H1 (cell line): ENCODE measurements at regions not wholly inside any gene's neighbourhood (a gene's known extent, or its start where the extent isn't known, plus 50 kb on each side); places are given as distances from the start of the nearest gene placed in this dataset.
"Not testable (repeated sequence)": the region's sequence is repeated elsewhere in the genome, so short reads cannot be mapped to it uniquely, and the experiment has no call there.

Experiments
- CTCF ChIA-PET: fragments of 300-600 bp; sonication (Branson Sonifier 250); formaldehyde crosslinking; loops from one replicate; lab custom pipeline; 2021; ENCODE audit not compliant: partially characterized antibody; lab: Charles Lee
- POLR2A ChIA-PET: fragments of 300-600 bp; sonication (Branson Sonifier 250); formaldehyde crosslinking; loops from one replicate; lab custom pipeline; 2021; ENCODE audit warnings: inconsistent platforms; ENCODE audit not compliant: partially characterized antibody; lab: Charles Lee
- DNase-seq, 2 experiments: peaks; one replicate each; pipeline versions ENCODE4 v3.0.0 to v3.0.0-alpha.2; 2010 to 2022; ENCODE audit warnings: low spot score in 2 of 2, low read depth in 1 of 2, mixed read lengths in 1 of 2
- FAIRE-seq: peaks from 2 replicates; lab custom pipeline; 2011; peaks lifted over from hg19 to GRCh38; lab: Jason Lieb, UNC
- H2AFZ ChIP-seq: 2 replicates; pipeline ENCODE4 v1.8.1; 2012; ENCODE audit warnings: low read length, inconsistent platforms
- H2AK5ac ChIP-seq: 2 replicates; pipeline ENCODE4 v1.6.1; 2013; ENCODE audit warnings: low read depth, low read length
- H2BK120ac ChIP-seq: replicated peaks from 2 replicates; pipeline ENCODE3; 2013; ENCODE audit warnings: low read depth, low read length, inconsistent platforms
- H2BK12ac ChIP-seq: 2 replicates; pipeline ENCODE4 v1.6.1; 2013; ENCODE audit warnings: low read depth, low read length
- H2BK15ac ChIP-seq: 2 replicates; pipeline ENCODE4 v1.6.1; 2013; ENCODE audit warnings: low read length
- H2BK20ac ChIP-seq: 2 replicates; pipeline ENCODE4 v1.6.1; 2013; ENCODE audit warnings: low read length
- H2BK5ac ChIP-seq: 2 replicates; pipeline ENCODE4 v1.6.1; 2013; ENCODE audit warnings: low read depth, low read length
- H3K14ac ChIP-seq: 2 replicates; pipeline ENCODE4 v1.6.1; 2013; ENCODE audit warnings: inconsistent platforms; ENCODE audit not compliant: insufficient read length
- H3K18ac ChIP-seq: 2 replicates; pipeline ENCODE4 v1.6.1; 2013; ENCODE audit warnings: low read length; ENCODE audit errors: extremely low read depth
- H3K23ac ChIP-seq: 2 replicates; pipeline ENCODE4 v1.6.1; 2013; ENCODE audit warnings: inconsistent platforms; ENCODE audit not compliant: insufficient read length
- H3K23me2 ChIP-seq: 2 replicates; pipeline ENCODE4 v1.6.1; 2013; ENCODE audit warnings: low read depth, low read length
- H3K27ac ChIP-seq: 2 replicates; pipeline ENCODE4 v1.6.1; 2011; ENCODE audit warnings: low read depth, low read length, inconsistent platforms
- H3K27me3 ChIP-seq, 4 experiments: replicated peaks in 1 of 4; 1 replicate in 1 of 4; 2 replicates in 3 of 4; pipeline versions ENCODE4 v1.6.1 to v1.8.1; 2011 to 2013; ENCODE audit warnings: low read length in 3 of 4, mild to moderate bottlenecking in 3 of 4, inconsistent platforms in 2 of 4, mixed read lengths in 2 of 4, moderate library complexity in 1 of 4; ENCODE audit not compliant: control insufficient read depth in 3 of 4, insufficient read depth in 3 of 4; ENCODE audit errors: extremely low read depth in 1 of 4
- H3K36me3 ChIP-seq, 4 experiments: 2 replicates each; pipeline versions ENCODE4 v1.6.1 to v1.8.1; 2011 to 2013; ENCODE audit warnings: mild to moderate bottlenecking in 4 of 4, low read length in 3 of 4, moderate library complexity in 2 of 4, control low read depth in 1 of 4, inconsistent platforms in 1 of 4; ENCODE audit not compliant: insufficient read depth in 4 of 4, control insufficient read depth in 2 of 4
- H3K4ac ChIP-seq: replicated peaks from 2 replicates; pipeline ENCODE3; 2013; ENCODE audit warnings: low read length, low read depth, mixed read lengths, inconsistent platforms; ENCODE audit not compliant: insufficient read length
- H3K4me1 ChIP-seq, 4 experiments: replicated peaks in 1 of 4; 1 replicate in 1 of 4; 2 replicates in 3 of 4; pipeline versions ENCODE4 v1.6.1 to v1.8.1; 2011 to 2013; ENCODE audit warnings: low read length in 3 of 4, inconsistent platforms in 2 of 4, mixed read lengths in 1 of 4; ENCODE audit not compliant: insufficient read depth in 4 of 4, control insufficient read depth in 3 of 4
- H3K4me2 ChIP-seq, 2 experiments: 2 replicates each; pipeline versions ENCODE4 v1.6.1 to v1.8.1; 2011 to 2013; ENCODE audit warnings: low read depth in 2 of 2, low read length in 2 of 2, control low read depth in 1 of 2, inconsistent platforms in 1 of 2, mild to moderate bottlenecking in 1 of 2; ENCODE audit not compliant: insufficient read depth in 1 of 2
- H3K4me3 ChIP-seq, 4 experiments: fragments of 200-600, 300-600 bp in 1 of 4; sonication (generic), shearing (Covaris generic), sonication (Bioruptor Twin) in 1 of 4; 2 replicates each; pipeline versions ENCODE4 v1.5.1 to v1.8.1; 2011 to 2016; ENCODE audit warnings: low read length in 4 of 4, low read depth in 3 of 4, control low read depth in 2 of 4, inconsistent platforms in 2 of 4, mild to moderate bottlenecking in 2 of 4, mixed read lengths in 1 of 4, moderate library complexity in 1 of 4; ENCODE audit not compliant: insufficient read depth in 2 of 4; ENCODE audit errors: extremely low read depth in 1 of 4
- H3K56ac ChIP-seq: replicated peaks from 2 replicates; pipeline ENCODE3; 2013; ENCODE audit warnings: low read depth, mild to moderate bottlenecking, mixed read lengths, low read length, inconsistent platforms; ENCODE audit not compliant: insufficient read length
- H3K79me1 ChIP-seq: 2 replicates; pipeline ENCODE4 v1.6.1; 2013; ENCODE audit warnings: low read depth, low read length, control low read depth
- H3K79me2 ChIP-seq, 2 experiments: 2 replicates each; pipeline versions ENCODE4 v1.6.1 to v1.8.1; 2012 to 2013; ENCODE audit warnings: low read length in 2 of 2, mild to moderate bottlenecking in 2 of 2, inconsistent platforms in 1 of 2; ENCODE audit not compliant: insufficient read depth in 2 of 2, control insufficient read depth in 1 of 2
- H3K9ac ChIP-seq, 4 experiments: replicated peaks in 1 of 4; 1 replicate in 1 of 4; 2 replicates in 3 of 4; pipeline versions ENCODE4 v1.6.1 to v1.8.1; 2011 to 2013; ENCODE audit warnings: low read depth in 3 of 4, low read length in 3 of 4, control low read depth in 2 of 4, mild to moderate bottlenecking in 2 of 4, moderate library complexity in 2 of 4, inconsistent platforms in 1 of 4; ENCODE audit errors: extremely low read depth in 1 of 4
- H3K9me3 ChIP-seq, 2 experiments: 2 replicates each; pipeline versions ENCODE4 v1.6.1 to v1.8.1; 2012 to 2013; ENCODE audit warnings: mild to moderate bottlenecking in 2 of 2, moderate library complexity in 2 of 2, control low read depth in 1 of 2, inconsistent platforms in 1 of 2, low read depth in 1 of 2, low read length in 1 of 2, mixed read lengths in 1 of 2; ENCODE audit not compliant: insufficient read depth in 2 of 2
- H4K20me1 ChIP-seq, 2 experiments: replicated peaks in 1 of 2; 2 replicates each; pipeline versions ENCODE3 to v1.8.1; 2011 to 2013; ENCODE audit warnings: inconsistent platforms in 2 of 2, low read length in 2 of 2, mild to moderate bottlenecking in 1 of 2; ENCODE audit not compliant: insufficient read depth in 2 of 2, control insufficient read depth in 1 of 2
- H4K5ac ChIP-seq: 2 replicates; pipeline ENCODE4 v1.6.1; 2013; ENCODE audit warnings: low read length, low read depth, mixed read lengths, inconsistent platforms; ENCODE audit not compliant: insufficient read length
- H4K8ac ChIP-seq: 2 replicates; pipeline ENCODE4 v1.8.0; 2013; ENCODE audit warnings: mild to moderate bottlenecking, moderate library complexity, low read length, inconsistent platforms; ENCODE audit not compliant: insufficient read depth; ENCODE audit errors: extremely low read depth
- H4K91ac ChIP-seq: replicated peaks from 2 replicates; pipeline ENCODE3; 2013; ENCODE audit warnings: low read length, mixed read lengths, inconsistent platforms; ENCODE audit not compliant: insufficient read length
- EGR1 ChIP-seq: IDR thresholded peaks from 2 replicates; pipeline ENCODE4 v1.6.1; 2011; ENCODE audit warnings: low read depth, low read length, borderline replicate concordance
- GTF2F1 ChIP-seq: IDR thresholded peaks from 2 replicates; pipeline ENCODE4 v1.6.1; 2012; ENCODE audit warnings: low read depth, low read length, improper control_type of control experiment, borderline replicate concordance
- KDM4A ChIP-seq: IDR thresholded peaks from one replicate; pipeline ENCODE4 v1.7.1; 2012; ENCODE audit warnings: low read depth, mild to moderate bottlenecking, moderate library complexity, low read length, inconsistent platforms; ENCODE audit not compliant: severe bottlenecking
- RXRA ChIP-seq: IDR thresholded peaks from 2 replicates; pipeline ENCODE4 v1.6.1; 2011; ENCODE audit warnings: low read depth, mild to moderate bottlenecking, low read length, moderate library complexity; ENCODE audit not compliant: insufficient read depth
- WGBS, 2 experiments: shearing (Covaris generic) in 1 of 2; methylation state at CpG; one replicate each; pipeline versions ENCODE4 v1.1.6 to v1.1.7; 2013 to 2015; ENCODE audit warnings: low lambda C conversion rate in 2 of 2, mixed read lengths in 2 of 2, inconsistent platforms in 1 of 2, low coverage in 1 of 2, missing lambda C conversion rate in 1 of 2; ENCODE audit not compliant: insufficient replicate concordance in 2 of 2, insufficient coverage in 1 of 2, insufficient read length in 1 of 2; ENCODE audit errors: extremely low coverage in 1 of 2, missing lambda C conversion rate in 1 of 2; 5-methylcytosine and 5-hydroxymethylcytosine counted together

DNA sequence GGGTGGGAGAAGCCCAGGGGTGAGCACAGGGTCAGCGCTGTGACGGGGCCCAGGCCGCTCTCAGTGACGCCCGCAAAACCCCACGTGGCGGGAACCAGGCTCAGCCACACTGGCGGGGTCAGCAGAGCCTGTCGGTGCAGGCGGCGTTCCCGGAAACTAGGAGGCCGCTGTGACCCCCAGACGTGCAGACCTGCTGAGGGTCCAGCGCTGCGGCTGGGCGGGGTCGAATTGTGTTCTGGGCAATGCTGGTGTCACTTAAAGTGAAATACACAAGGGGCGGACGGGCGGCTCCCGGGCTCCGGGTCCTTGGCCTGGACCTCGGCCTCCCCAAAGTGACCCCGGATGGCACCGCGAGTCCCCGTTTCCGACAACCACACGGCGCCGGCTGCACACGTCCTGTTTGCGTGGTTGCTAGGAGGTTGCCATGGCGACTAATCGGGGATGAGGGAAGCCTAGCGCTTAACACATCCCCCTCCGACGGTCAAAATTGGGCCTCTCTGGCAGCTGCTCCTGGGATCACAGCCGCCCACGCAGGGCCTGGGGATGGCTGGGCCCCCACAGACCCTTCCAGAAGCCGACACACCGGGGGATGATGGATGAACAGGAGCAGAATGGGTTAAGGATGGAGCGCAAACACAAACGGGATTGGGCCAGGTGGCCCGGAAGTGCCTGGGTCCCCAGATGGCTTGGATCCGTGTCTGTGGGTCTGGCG lies 81.7 kb upstream of the PRR5 start (continued):
- TF ChIP-seq KDM4A (peak; percentile 21), GTF2F1 (no peak), RXRA (no peak), EGR1 (peak; percentile 87)

DNA sequence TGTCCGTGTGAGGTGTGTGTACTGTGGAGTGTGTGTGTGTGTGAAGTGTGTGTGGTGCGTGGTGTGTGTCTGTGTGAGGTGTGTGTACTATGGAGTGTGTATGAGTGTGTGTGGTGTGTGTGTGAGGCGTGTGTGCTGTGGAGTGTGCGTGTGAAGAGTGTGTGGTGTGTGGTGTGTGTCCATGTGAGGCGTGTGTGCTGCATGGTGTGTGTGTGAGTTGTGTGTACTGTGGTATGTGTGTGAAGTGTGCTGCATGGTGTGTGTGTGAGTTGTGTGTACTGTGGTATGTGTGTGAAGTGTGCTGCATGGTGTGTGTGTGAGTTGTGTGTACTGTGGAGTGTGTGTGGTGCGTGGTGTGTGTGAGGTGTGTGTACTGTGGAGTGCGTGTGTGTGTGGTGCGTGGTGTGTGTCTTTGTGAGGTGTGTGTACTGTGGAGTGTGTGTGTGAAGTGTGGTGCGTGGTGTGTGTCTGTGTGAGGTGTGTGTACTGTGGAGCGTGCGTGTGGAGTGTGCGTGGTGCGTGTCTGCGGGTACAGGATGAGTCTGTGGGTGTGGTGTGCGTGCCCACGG lies 82.4 kb upstream of the PRR5 start:
- H4K8ac ChIP-seq, POLR2A ChIA-PET, H3K4me1 ChIP-seq, H3K79me2 ChIP-seq, H3K14ac ChIP-seq, CTCF ChIA-PET, H3K23ac ChIP-seq, DNase-seq, H3K4me3 ChIP-seq, H3K18ac ChIP-seq, H3K36me3 ChIP-seq, H3K9me3 ChIP-seq, H3K79me1 ChIP-seq, H2AFZ ChIP-seq, H2BK120ac ChIP-seq: not testable (repeated sequence)
- Histone ChIP-seq H3K56ac (peak overlapping the region; percentile 86), H3K9ac (peak overlapping the region in 2 of 4 experiments; percentile 21 to 49; a peak in 3 of 7 replicates), H3K4me2 (peak overlapping the region in 1 of 2 experiments; percentile 60; a peak in 1 of 4 replicates), H3K27me3 (peaks cover 0 to 12% (median 3%) of the 10 kb centered on the region in 4 experiments; a peak in 4 of 7 replicates), H2BK15ac (peak overlapping the region; percentile 95), H3K4ac (peak overlapping the region; percentile 98), H3K27ac (0 out of 2 replicates have a peak overlapping the region, but pooled peaks have one; percentile 10), H4K20me1 (peaks cover 0 to 19% of the 10 kb centered on the region in 2 experiments), H2BK12ac (peak overlapping the region; percentile 98), H3K23me2 (peaks cover 24% of the 10 kb centered on the region), H4K91ac (peak overlapping the region; percentile 91), H4K5ac (peak overlapping the region; percentile 43), H2AK5ac (peak overlapping the region; percentile 85; the same call in 1 of the 2 replicates), H2BK20ac (peak overlapping the region; percentile 51; the same call in 1 of the 2 replicates), H2BK5ac (peak overlapping the region; percentile 89; the same call in 1 of the 2 replicates)
- 89% methylated on average over 16 of the region's 16 CpGs; no CpG with 5 or more reads in 1 of the 2 experiments for WGBS, 2 experiments
- FAIRE-seq, result peak; percentile 96
